Esophagus muscularis mucosa (tissue), 4 donors: ENCODE measurements at regions not wholly inside any gene's neighbourhood (a gene's known extent, or its start where the extent isn't known, plus 50 kb on each side); places are given as distances from the start of the nearest gene placed in this dataset.

Experiments used
- DNase-seq: peaks from one replicate; pipeline ENCODE4 v3.0.0-alpha.2; 2017; ENCODE audit errors: extremely low spot score
- H3K27ac ChIP-seq, 4 donors: fragments of 200-600 bp; sonication (generic); replicated peaks in 1 of 4; 1 replicate in 3 of 4; 2 replicates in 1 of 4; pipeline ENCODE4 v1.5.1; 2016 to 2019; ENCODE audit warnings: mild to moderate bottlenecking in 1 of 4
- H3K27me3 ChIP-seq, 4 donors: fragments of 200-600 bp; sonication (generic); one replicate each; pipeline versions ENCODE4 v1.5.1 to v1.6.0; 2016 to 2019
- H3K36me3 ChIP-seq, 4 donors: fragments of 200-600 bp; sonication (generic); one replicate each; pipeline ENCODE4 v1.5.1; 2016 to 2019
- H3K4me1 ChIP-seq, 4 donors: fragments of 200-600 bp; sonication (generic); one replicate each; pipeline ENCODE4 v1.5.1; 2016 to 2019
- H3K4me3 ChIP-seq, 4 donors: fragments of 200-600 bp; sonication (generic); 1 replicate in 2 of 4; 2 replicates in 2 of 4; pipeline ENCODE4 v1.5.1; 2016 to 2019; ENCODE audit warnings: mild to moderate bottlenecking in 4 of 4, moderate library complexity in 1 of 4
- H3K9me3 ChIP-seq, 4 donors: fragments of 200-600 bp; sonication (generic); 1 replicate in 3 of 4; 2 replicates in 1 of 4; pipeline ENCODE4 v1.5.1; 2016 to 2019
- EP300 ChIP-seq: sonication (generic); formaldehyde crosslinking; IDR thresholded peaks from one replicate; pipeline ENCODE4 v1.6.1; 2017; ENCODE audit warnings: antibody characterized with exemption
- POLR2A ChIP-seq: fragments of 450-650 bp; IDR thresholded peaks from one replicate; pipeline ENCODE4 v1.6.1; 2017; ENCODE audit warnings: antibody characterized with exemption, moderate library complexity, mild to moderate bottlenecking, low read depth
- POLR2AphosphoS5 ChIP-seq, 2 donors: sonication (generic); formaldehyde crosslinking; IDR thresholded peaks; one replicate each; pipeline ENCODE4 v1.6.1; 2017; ENCODE audit warnings: antibody characterized with exemption in 2 of 2
- WGBS: methylation state at CpG from one replicate; pipeline ENCODE4 v1.1.5; 2018; 5-methylcytosine and 5-hydroxymethylcytosine counted together
- intact Hi-C: fragments of 100-400 bp; cut with DNase I; formaldehyde crosslinking; loops from one replicate; pipeline ENCODE4 v1.15.1; 2023
- TF ChIP-seq, protein P1 (sequence below), 3 experiments: fragments of 200-600 bp in 2 of 3; fragments of 450-650 bp in 1 of 3; sonication (generic) in 2 of 3; IDR thresholded peaks; one replicate each; pipeline ENCODE4 v1.5.1; 2017 to 2019; ENCODE audit warnings: antibody characterized with exemption in 3 of 3, mild to moderate bottlenecking in 2 of 3, moderate library complexity in 1 of 3

- WGBS = 87% methylated on average over 2 of the region's 2 CpGs
- TF ChIP-seq EP300 = no peak
- TF ChIP-seq, protein P1, sequence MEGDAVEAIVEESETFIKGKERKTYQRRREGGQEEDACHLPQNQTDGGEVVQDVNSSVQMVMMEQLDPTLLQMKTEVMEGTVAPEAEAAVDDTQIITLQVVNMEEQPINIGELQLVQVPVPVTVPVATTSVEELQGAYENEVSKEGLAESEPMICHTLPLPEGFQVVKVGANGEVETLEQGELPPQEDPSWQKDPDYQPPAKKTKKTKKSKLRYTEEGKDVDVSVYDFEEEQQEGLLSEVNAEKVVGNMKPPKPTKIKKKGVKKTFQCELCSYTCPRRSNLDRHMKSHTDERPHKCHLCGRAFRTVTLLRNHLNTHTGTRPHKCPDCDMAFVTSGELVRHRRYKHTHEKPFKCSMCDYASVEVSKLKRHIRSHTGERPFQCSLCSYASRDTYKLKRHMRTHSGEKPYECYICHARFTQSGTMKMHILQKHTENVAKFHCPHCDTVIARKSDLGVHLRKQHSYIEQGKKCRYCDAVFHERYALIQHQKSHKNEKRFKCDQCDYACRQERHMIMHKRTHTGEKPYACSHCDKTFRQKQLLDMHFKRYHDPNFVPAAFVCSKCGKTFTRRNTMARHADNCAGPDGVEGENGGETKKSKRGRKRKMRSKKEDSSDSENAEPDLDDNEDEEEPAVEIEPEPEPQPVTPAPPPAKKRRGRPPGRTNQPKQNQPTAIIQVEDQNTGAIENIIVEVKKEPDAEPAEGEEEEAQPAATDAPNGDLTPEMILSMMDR (IDR thresholded peaks at IDR 0.05) = no peak
- TF ChIP-seq POLR2AphosphoS5 (IDR thresholded peaks at IDR 0.05) = no peak
- TF ChIP-seq POLR2A = no peak
- DNase-seq = no peak
These were observed 99.7 kb upstream of the SYT1 start for GRCh38 chr12:78764913-78765312.

GRCh38 chr12:78767264-78767981 is 97.2 kb upstream of the SYT1 start:
- no peaks in the 10 kb centered on the region for H3K4me1 ChIP-seq
- no peaks in the 10 kb centered on the region for H3K27me3 ChIP-seq
- no peaks in the 10 kb centered on the region for H3K36me3 ChIP-seq
- intact Hi-C loops = no loop called here
- no peak for DNase-seq
- 81% methylated on average over 4 of the region's 4 CpGs for WGBS
- no peak overlapping the region for H3K27ac ChIP-seq
- no peaks in the 10 kb centered on the region for H3K9me3 ChIP-seq
- TF ChIP-seq, protein P1 (IDR thresholded peaks at IDR 0.05) = no peak
- TF ChIP-seq EP300 (no peak), POLR2A (no peak), POLR2AphosphoS5 (IDR thresholded peaks at IDR 0.05) (no peak)
- H3K4me3 ChIP-seq = no peak overlapping the region

More at GRCh38 chr12:78764913-78765312, 99.7 kb upstream of the SYT1 start:
- H3K27me3 ChIP-seq = no peaks in the 10 kb centered on the region
- intact Hi-C loops = no loop called here
- H3K36me3 ChIP-seq = no peaks in the 10 kb centered on the region
- H3K27ac ChIP-seq = no peak overlapping the region
- no peak overlapping the region for H3K4me3 ChIP-seq
- no peaks in the 10 kb centered on the region for H3K4me1 ChIP-seq
- H3K9me3 ChIP-seq = no peaks in the 10 kb centered on the region

- 65% methylated on average over 2 of the region's 2 CpGs for WGBS
These were observed 86.2 kb upstream of the SYT1 start for GRCh38 chr12:78778339-78778738.

DNA sequence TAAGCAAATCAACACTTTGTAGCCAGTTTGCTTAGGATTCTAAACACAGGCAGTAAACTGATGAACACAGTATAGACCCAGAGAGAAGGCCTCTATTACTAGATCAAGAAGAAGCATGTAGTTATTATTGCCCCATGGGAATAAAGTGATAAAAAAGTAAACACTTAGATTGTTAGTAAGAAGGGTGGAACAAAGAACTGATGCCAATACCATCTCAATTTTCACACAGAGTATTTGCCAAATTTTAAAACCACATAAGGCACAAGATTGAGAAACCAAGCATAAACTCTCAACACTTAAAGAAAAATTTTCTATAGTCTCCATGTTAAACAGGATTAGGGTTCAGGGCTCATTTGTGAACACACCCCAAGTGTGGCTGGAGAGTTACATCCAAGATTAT is 77.0 kb upstream of the SYT1 start:
- Histone ChIP-seq H3K36me3 (no peaks in the 10 kb centered on the region), H3K9me3 (no peaks in the 10 kb centered on the region), H3K4me1 (no peaks in the 10 kb centered on the region), H3K4me3 (no peak overlapping the region), H3K27me3 (no peaks in the 10 kb centered on the region), H3K27ac (no peak overlapping the region)
- no peak for DNase-seq
- TF ChIP-seq POLR2A (no peak), EP300 (no peak), POLR2AphosphoS5 (IDR thresholded peaks at IDR 0.05) (no peak)
- TF ChIP-seq, protein P1 (IDR thresholded peaks at IDR 0.05) = no peak
- intact Hi-C loops = no loop called here

More at GRCh38 chr12:78778339-78778738, 86.2 kb upstream of the SYT1 start:
- no peaks in the 10 kb centered on the region for H3K36me3 ChIP-seq
- no peaks in the 10 kb centered on the region for H3K27me3 ChIP-seq
- no peaks in the 10 kb centered on the region for H3K9me3 ChIP-seq
- intact Hi-C loops = no loop called here
- H3K4me1 ChIP-seq = no peaks in the 10 kb centered on the region
- H3K4me3 ChIP-seq = no peak overlapping the region
- H3K27ac ChIP-seq = no peak overlapping the region
- DNase-seq = no peak
- no peak for TF ChIP-seq POLR2A
- no peak for TF ChIP-seq EP300
- no peak for TF ChIP-seq POLR2AphosphoS5 (IDR thresholded peaks at IDR 0.05)
- TF ChIP-seq, protein P1 (IDR thresholded peaks at IDR 0.05) = no peak

DNA sequence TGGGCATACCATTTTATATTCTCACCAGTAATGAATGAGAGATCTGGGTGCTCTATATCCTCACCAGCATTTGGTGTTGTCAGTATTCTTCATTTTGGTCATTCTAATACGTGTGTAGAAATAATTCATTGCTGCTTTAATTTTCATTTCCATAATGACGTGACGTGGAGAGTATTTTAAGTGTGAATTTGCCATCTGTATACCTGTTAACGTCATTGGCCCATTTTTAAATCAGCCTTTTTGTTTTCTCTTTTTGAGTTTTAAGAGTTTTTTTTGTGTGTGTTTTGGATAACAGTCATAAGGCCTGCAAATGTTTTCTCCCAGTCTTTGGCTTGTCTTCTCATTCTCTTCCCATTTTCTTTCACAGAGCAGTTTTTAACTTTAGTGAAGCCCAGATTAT is 74.4 kb upstream of the SYT1 start:
- WGBS = 86% methylated on average over 4 of the region's 4 CpGs
- H3K36me3 ChIP-seq = no peaks in the 10 kb centered on the region
- H3K9me3 ChIP-seq = no peaks in the 10 kb centered on the region
- no peak overlapping the region for H3K27ac ChIP-seq
- no peaks in the 10 kb centered on the region for H3K4me1 ChIP-seq
- no peaks in the 10 kb centered on the region for H3K27me3 ChIP-seq
- TF ChIP-seq POLR2A (no peak), POLR2AphosphoS5 (IDR thresholded peaks at IDR 0.05) (no peak), EP300 (no peak)
- TF ChIP-seq, protein P1 (IDR thresholded peaks at IDR 0.05) = no peak
- intact Hi-C loops = no loop called here
- no peak for DNase-seq
- H3K4me3 ChIP-seq = no peak overlapping the region
